Neuronal stem cell (in vitro differentiated cells): ENCODE measurements at regions not wholly inside any gene's neighbourhood (a gene's known extent, or its start where the extent isn't known, plus 50 kb on each side); places are given as distances from the start of the nearest gene placed in this dataset.

ENCODE experiments used
- DNase-seq: peaks from one replicate; pipeline ENCODE4 v3.0.0-alpha.2; 2013; ENCODE audit warnings: low spot score
- H2AFZ ChIP-seq: one replicate; pipeline ENCODE4 v1.6.1; 2013; ENCODE audit warnings: mild to moderate bottlenecking, low read length, inconsistent platforms
- H2AK5ac ChIP-seq: 2 replicates; pipeline ENCODE4 v1.6.1; 2013; ENCODE audit warnings: low read depth, mild to moderate bottlenecking, inconsistent platforms, low read length, moderate library complexity, mixed read lengths
- H2BK120ac ChIP-seq: 2 replicates; pipeline ENCODE4 v1.6.1; 2013; ENCODE audit warnings: low read depth, mild to moderate bottlenecking, inconsistent platforms, low read length, moderate library complexity, mixed read lengths
- H2BK12ac ChIP-seq: one replicate; pipeline ENCODE4 v1.6.1; 2013; ENCODE audit warnings: low read length, inconsistent platforms
- H2BK15ac ChIP-seq: 2 replicates; pipeline ENCODE4 v1.6.1; 2013; ENCODE audit warnings: mild to moderate bottlenecking, low read length, inconsistent platforms, mixed read lengths
- H2BK5ac ChIP-seq: one replicate; pipeline ENCODE4 v1.6.1; 2013; ENCODE audit warnings: inconsistent platforms, mild to moderate bottlenecking, low read length, moderate library complexity
- H3K14ac ChIP-seq: one replicate; pipeline ENCODE4 v1.6.1; 2013; ENCODE audit warnings: low read length, inconsistent platforms
- H3K18ac ChIP-seq: 2 replicates; pipeline ENCODE4 v1.6.1; 2013; ENCODE audit warnings: low read length, inconsistent platforms
- H3K23ac ChIP-seq: 2 replicates; pipeline ENCODE4 v1.6.1; 2013; ENCODE audit warnings: low read depth, mild to moderate bottlenecking, mixed read lengths, low read length, inconsistent platforms; ENCODE audit not compliant: poor library complexity
- H3K27ac ChIP-seq: replicated peaks from 3 replicates; pipeline ENCODE4 v1.5.1; 2013; ENCODE audit warnings: low read length, inconsistent platforms
- H3K27me3 ChIP-seq, 3 experiments: 2 replicates each; pipeline ENCODE4 v1.6.1; 2013; ENCODE audit warnings: low read length in 3 of 3, mild to moderate bottlenecking in 2 of 3, inconsistent platforms in 1 of 3, low read depth in 1 of 3, mixed read lengths in 1 of 3, moderate library complexity in 1 of 3; ENCODE audit not compliant: control insufficient read depth in 3 of 3, insufficient read depth in 3 of 3
- H3K36me3 ChIP-seq, 2 donors: replicated peaks in 1 of 2; 2 replicates each; pipeline ENCODE4 v1.6.1; 2013; ENCODE audit warnings: low read length in 2 of 2; ENCODE audit not compliant: control insufficient read depth in 2 of 2, insufficient read depth in 2 of 2
- H3K4ac ChIP-seq: 2 replicates; pipeline ENCODE4 v1.6.1; 2013; ENCODE audit warnings: inconsistent platforms, mild to moderate bottlenecking, low read length, moderate library complexity
- H3K4me1 ChIP-seq, 2 donors: 1 replicate in 1 of 2; 2 replicates in 1 of 2; pipeline ENCODE4 v1.6.1; 2013; ENCODE audit warnings: low read length in 2 of 2, low read depth in 1 of 2; ENCODE audit not compliant: control insufficient read depth in 2 of 2, insufficient read depth in 1 of 2
- H3K4me2 ChIP-seq: one replicate; pipeline ENCODE4 v1.6.1; 2013; ENCODE audit warnings: mild to moderate bottlenecking, low read length, inconsistent platforms; ENCODE audit not compliant: insufficient read depth, poor library complexity, severe bottlenecking
- H3K4me3 ChIP-seq, 2 donors: 2 replicates each; pipeline ENCODE4 v1.5.1; 2013; ENCODE audit warnings: low read length in 2 of 2, mild to moderate bottlenecking in 2 of 2, inconsistent platforms in 1 of 2, moderate library complexity in 1 of 2
- H3K79me1 ChIP-seq: one replicate; pipeline ENCODE4 v1.6.1; 2013; ENCODE audit warnings: low read depth, mild to moderate bottlenecking, inconsistent platforms, low read length, moderate library complexity
- H3K9ac ChIP-seq: one replicate; pipeline ENCODE4 v1.6.1; 2013; ENCODE audit warnings: mild to moderate bottlenecking, low read depth, low read length, inconsistent platforms; ENCODE audit not compliant: poor library complexity
- H3K9me3 ChIP-seq, 2 donors: replicated peaks in 1 of 2; 2 replicates each; pipeline versions ENCODE3 to v1.6.1; 2013; ENCODE audit warnings: low read length in 2 of 2, mild to moderate bottlenecking in 2 of 2, inconsistent platforms in 1 of 2, low read depth in 1 of 2, mixed read lengths in 1 of 2, moderate library complexity in 1 of 2; ENCODE audit not compliant: control insufficient read depth in 2 of 2, insufficient read depth in 1 of 2
- H4K8ac ChIP-seq: one replicate; pipeline ENCODE4 v1.6.1; 2013; ENCODE audit warnings: low read depth, mild to moderate bottlenecking, inconsistent platforms, low read length, moderate library complexity
- H4K91ac ChIP-seq: one replicate; pipeline ENCODE4 v1.6.1; 2013; ENCODE audit warnings: low read length, low read depth, mild to moderate bottlenecking, inconsistent platforms; ENCODE audit not compliant: poor library complexity
- WGBS, 2 donors: extraction: QIAGEN DNeasy Blood & Tissue Kit; methylation state at CpG; one replicate each; pipeline ENCODE4 v1.1.7; 2013; ENCODE audit warnings: missing lambda C conversion rate in 2 of 2, mixed read lengths in 1 of 2; ENCODE audit not compliant: insufficient read length in 2 of 2, insufficient replicate concordance in 1 of 2; ENCODE audit errors: extremely low coverage in 2 of 2; 5-methylcytosine and 5-hydroxymethylcytosine counted together

- Histone ChIP-seq H3K36me3 (no peaks in the 10 kb centered on the region), H3K4me2 (no peak overlapping the region), H3K9ac (no peak overlapping the region), H2AFZ (peak overlapping the region; percentile 25), H2BK12ac (no peak overlapping the region), H3K27ac (no peak overlapping the region), H2AK5ac (no peak overlapping the region), H3K18ac (no peak overlapping the region), H3K27me3 (no peaks in the 10 kb centered on the region), H2BK5ac (no peak overlapping the region), H3K23ac (no peak overlapping the region), H2BK15ac (no peak overlapping the region), H4K8ac (no peak overlapping the region), H4K91ac (no peak overlapping the region), H3K14ac (no peak overlapping the region), H3K4me3 (no peak overlapping the region), H2BK120ac (no peak overlapping the region), H3K4me1 (peaks cover 0 to 2% of the 10 kb centered on the region in 2 donors), H3K4ac (no peak overlapping the region), H3K79me1 (no peaks in the 10 kb centered on the region), H3K9me3 (peaks cover 2 to 3% of the 10 kb centered on the region in 2 donors)
- no CpG with 5 or more reads among the region's 4 CpGs for WGBS, 2 donors
- no peak for DNase-seq
Observed at GRCh38 chr5:123721675-123722276, 209.8 kb downstream of the CSNK1G3 start.

GRCh38 chr5:123720955-123721354 lies 209.0 kb downstream of the CSNK1G3 start:
- H3K4me2 ChIP-seq = no peak overlapping the region
- no peak for DNase-seq

GRCh38 chr5:123720339-123720738 lies 208.4 kb downstream of the CSNK1G3 start:
- Histone ChIP-seq H3K27ac (no peak overlapping the region), H2BK12ac (no peak overlapping the region), H3K79me1 (no peaks in the 10 kb centered on the region), H2BK5ac (no peak overlapping the region), H3K18ac (no peak overlapping the region), H4K91ac (no peak overlapping the region), H3K23ac (no peak overlapping the region), H2BK15ac (no peak overlapping the region), H3K9ac (no peak overlapping the region), H3K36me3 (no peaks in the 10 kb centered on the region), H3K4me3 (no peak overlapping the region), H3K4me1 (peaks cover 0 to 2% of the 10 kb centered on the region in 2 donors), H4K8ac (no peak overlapping the region), H3K9me3 (peaks cover 0 to 2% of the 10 kb centered on the region in 2 donors), H3K14ac (no peak overlapping the region), H2AFZ (no peak overlapping the region), H3K4me2 (no peak overlapping the region), H2BK120ac (no peak overlapping the region), H3K27me3 (no peaks in the 10 kb centered on the region), H3K4ac (no peak overlapping the region), H2AK5ac (no peak overlapping the region)
- DNase-seq = no peak

More at GRCh38 chr5:123720955-123721354, 209.0 kb downstream of the CSNK1G3 start:
- Histone ChIP-seq H2AFZ (no peak overlapping the region), H2AK5ac (no peak overlapping the region), H3K9ac (no peak overlapping the region), H3K36me3 (no peaks in the 10 kb centered on the region), H2BK15ac (no peak overlapping the region), H3K18ac (no peak overlapping the region), H2BK120ac (no peak overlapping the region), H3K9me3 (peaks cover 0 to 2% of the 10 kb centered on the region in 2 donors), H3K4me1 (peaks cover 0 to 2% of the 10 kb centered on the region in 2 donors), H4K91ac (no peak overlapping the region), H2BK5ac (no peak overlapping the region), H3K27me3 (no peaks in the 10 kb centered on the region), H3K27ac (no peak overlapping the region), H4K8ac (no peak overlapping the region), H3K23ac (no peak overlapping the region), H3K4ac (no peak overlapping the region), H3K79me1 (no peaks in the 10 kb centered on the region), H2BK12ac (no peak overlapping the region), H3K4me3 (no peak overlapping the region), H3K14ac (no peak overlapping the region)
- no CpG with 5 or more reads among the region's 5 CpGs for WGBS, 2 donors

- H3K4ac ChIP-seq = no peak overlapping the region
- DNase-seq = no peak
- H2BK120ac ChIP-seq = no peak overlapping the region
- H3K4me3 ChIP-seq = no peak overlapping the region
- H3K27me3 ChIP-seq = no peaks in the 10 kb centered on the region
- no CpG with 5 or more reads among the region's 3 CpGs for WGBS, 2 donors
- H3K18ac ChIP-seq = no peak overlapping the region
- no peaks in the 10 kb centered on the region for H3K36me3 ChIP-seq
- H4K8ac ChIP-seq = no peak overlapping the region
- H2BK15ac ChIP-seq = no peak overlapping the region
- no peak overlapping the region for H3K23ac ChIP-seq
- no peak overlapping the region for H4K91ac ChIP-seq
- H3K14ac ChIP-seq = no peak overlapping the region
- H2AFZ ChIP-seq = no peak overlapping the region
- peaks cover 0 to 2% of the 10 kb centered on the region in 2 donors for H3K4me1 ChIP-seq
- no peak overlapping the region for H3K9ac ChIP-seq
- no peak overlapping the region for H3K27ac ChIP-seq
- peaks cover 0 to 2% of the 10 kb centered on the region in 2 donors for H3K9me3 ChIP-seq
- no peaks in the 10 kb centered on the region for H3K79me1 ChIP-seq
- H2AK5ac ChIP-seq = no peak overlapping the region
- H2BK12ac ChIP-seq = no peak overlapping the region
- H2BK5ac ChIP-seq = no peak overlapping the region
- H3K4me2 ChIP-seq = no peak overlapping the region
Observed at GRCh38 chr5:123719004-123719403, 207.0 kb downstream of the CSNK1G3 start.
